Erythroblast (primary cell): ENCODE measurements at regions not wholly inside any gene's neighbourhood (a gene's known extent, or its start where the extent isn't known, plus 50 kb on each side); places are given as distances from the start of the nearest gene placed in this dataset.

Experiments used
- GATA1 ChIP-seq: IDR thresholded peaks from 2 replicates; pipeline ENCODE4 v1.6.1; 2011; ENCODE audit warnings: low read depth, mild to moderate bottlenecking, control low read depth, low read length, moderate library complexity
- POLR2A ChIP-seq: IDR thresholded peaks from 2 replicates; pipeline ENCODE4 v1.6.1; 2011; ENCODE audit warnings: mild to moderate bottlenecking, low read length

GRCh38 chr20:53774461-53775203, 181.0 kb upstream of the ZNF217 start:
- TF ChIP-seq POLR2A (no peak), GATA1 (no peak)
